HL-60 (cell line): ENCODE measurements at regions not wholly inside any gene's neighbourhood (a gene's known extent, or its start where the extent isn't known, plus 50 kb on each side); places are given as distances from the start of the nearest gene placed in this dataset.

Source experiments
- DNase-seq, 2 experiments: peaks; one replicate each; pipeline ENCODE4 v3.0.0-alpha.2; 2010 to 2020; ENCODE audit warnings: low read depth in 1 of 2, low spot score in 1 of 2
- H3K27ac ChIP-seq: fragments of 250-450 bp; sonication (Bioruptor Pico); replicated peaks from 2 replicates; pipeline ENCODE4 v1.5.1; 2020; ENCODE audit warnings: mild to moderate bottlenecking, moderate library complexity
- H3K27me3 ChIP-seq: fragments of 250-450 bp; sonication (Bioruptor Pico); 2 replicates; pipeline ENCODE4 v1.5.1; 2021; ENCODE audit warnings: mild to moderate bottlenecking, moderate library complexity; ENCODE audit not compliant: insufficient read depth, poor library complexity, severe bottlenecking
- H3K4me3 ChIP-seq: replicated peaks from 2 replicates; pipeline ENCODE4 v1.5.1; 2011; ENCODE audit warnings: mild to moderate bottlenecking, control low read depth, low read length; ENCODE audit not compliant: insufficient read depth
- GABPA ChIP-seq: IDR thresholded peaks from 2 replicates; pipeline ENCODE4 v1.6.1; 2012; ENCODE audit warnings: low read depth
- POLR2AphosphoS5 ChIP-seq: IDR thresholded peaks from 2 replicates; pipeline ENCODE4 v1.6.1; 2012; ENCODE audit warnings: low read depth
- SPI1 ChIP-seq: IDR thresholded peaks from 2 replicates; pipeline ENCODE4 v1.6.1; 2012; ENCODE audit warnings: low read depth, mild to moderate bottlenecking, borderline replicate concordance
- TF ChIP-seq, protein P1 (sequence below): IDR thresholded peaks from one replicate; pipeline ENCODE4 v1.5.1; 2011; ENCODE audit warnings: low read length, control low read depth, inconsistent platforms; ENCODE audit not compliant: insufficient read depth
- TF ChIP-seq, protein P2 (sequence below): IDR thresholded peaks from 2 replicates; pipeline ENCODE4 v1.6.1; 2012; ENCODE audit warnings: low read depth; ENCODE audit not compliant: insufficient replicate concordance

DNA sequence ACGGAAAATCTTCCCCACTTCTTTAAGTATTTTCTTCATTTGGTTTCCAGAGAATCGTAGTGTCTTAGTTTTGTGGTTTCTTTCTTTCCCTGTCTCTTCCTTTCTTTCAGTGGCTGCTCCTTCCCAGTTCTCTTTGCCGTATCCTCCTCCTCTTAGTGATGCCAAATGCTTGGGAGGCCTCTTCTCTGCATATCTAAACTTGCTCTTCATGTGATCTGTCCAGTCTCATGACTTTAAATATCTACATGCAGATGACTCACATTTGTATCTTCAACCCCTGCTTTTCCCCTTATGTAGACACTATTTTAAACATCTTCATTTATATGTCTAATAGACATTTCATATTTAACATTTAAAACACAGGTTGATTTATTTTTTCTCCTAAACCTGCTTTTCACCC is 149.2 kb downstream of the PTCSC3 start:
- Histone ChIP-seq H3K4me3 (no peak overlapping the region), H3K27ac (no peak overlapping the region), H3K27me3 (no peaks in the 10 kb centered on the region)
- no peak for DNase-seq
- TF ChIP-seq GABPA, result no peak
- TF ChIP-seq, protein P1, sequence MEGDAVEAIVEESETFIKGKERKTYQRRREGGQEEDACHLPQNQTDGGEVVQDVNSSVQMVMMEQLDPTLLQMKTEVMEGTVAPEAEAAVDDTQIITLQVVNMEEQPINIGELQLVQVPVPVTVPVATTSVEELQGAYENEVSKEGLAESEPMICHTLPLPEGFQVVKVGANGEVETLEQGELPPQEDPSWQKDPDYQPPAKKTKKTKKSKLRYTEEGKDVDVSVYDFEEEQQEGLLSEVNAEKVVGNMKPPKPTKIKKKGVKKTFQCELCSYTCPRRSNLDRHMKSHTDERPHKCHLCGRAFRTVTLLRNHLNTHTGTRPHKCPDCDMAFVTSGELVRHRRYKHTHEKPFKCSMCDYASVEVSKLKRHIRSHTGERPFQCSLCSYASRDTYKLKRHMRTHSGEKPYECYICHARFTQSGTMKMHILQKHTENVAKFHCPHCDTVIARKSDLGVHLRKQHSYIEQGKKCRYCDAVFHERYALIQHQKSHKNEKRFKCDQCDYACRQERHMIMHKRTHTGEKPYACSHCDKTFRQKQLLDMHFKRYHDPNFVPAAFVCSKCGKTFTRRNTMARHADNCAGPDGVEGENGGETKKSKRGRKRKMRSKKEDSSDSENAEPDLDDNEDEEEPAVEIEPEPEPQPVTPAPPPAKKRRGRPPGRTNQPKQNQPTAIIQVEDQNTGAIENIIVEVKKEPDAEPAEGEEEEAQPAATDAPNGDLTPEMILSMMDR, result no peak
- no peak for TF ChIP-seq SPI1
- TF ChIP-seq POLR2AphosphoS5, result no peak
- TF ChIP-seq, protein P2, sequence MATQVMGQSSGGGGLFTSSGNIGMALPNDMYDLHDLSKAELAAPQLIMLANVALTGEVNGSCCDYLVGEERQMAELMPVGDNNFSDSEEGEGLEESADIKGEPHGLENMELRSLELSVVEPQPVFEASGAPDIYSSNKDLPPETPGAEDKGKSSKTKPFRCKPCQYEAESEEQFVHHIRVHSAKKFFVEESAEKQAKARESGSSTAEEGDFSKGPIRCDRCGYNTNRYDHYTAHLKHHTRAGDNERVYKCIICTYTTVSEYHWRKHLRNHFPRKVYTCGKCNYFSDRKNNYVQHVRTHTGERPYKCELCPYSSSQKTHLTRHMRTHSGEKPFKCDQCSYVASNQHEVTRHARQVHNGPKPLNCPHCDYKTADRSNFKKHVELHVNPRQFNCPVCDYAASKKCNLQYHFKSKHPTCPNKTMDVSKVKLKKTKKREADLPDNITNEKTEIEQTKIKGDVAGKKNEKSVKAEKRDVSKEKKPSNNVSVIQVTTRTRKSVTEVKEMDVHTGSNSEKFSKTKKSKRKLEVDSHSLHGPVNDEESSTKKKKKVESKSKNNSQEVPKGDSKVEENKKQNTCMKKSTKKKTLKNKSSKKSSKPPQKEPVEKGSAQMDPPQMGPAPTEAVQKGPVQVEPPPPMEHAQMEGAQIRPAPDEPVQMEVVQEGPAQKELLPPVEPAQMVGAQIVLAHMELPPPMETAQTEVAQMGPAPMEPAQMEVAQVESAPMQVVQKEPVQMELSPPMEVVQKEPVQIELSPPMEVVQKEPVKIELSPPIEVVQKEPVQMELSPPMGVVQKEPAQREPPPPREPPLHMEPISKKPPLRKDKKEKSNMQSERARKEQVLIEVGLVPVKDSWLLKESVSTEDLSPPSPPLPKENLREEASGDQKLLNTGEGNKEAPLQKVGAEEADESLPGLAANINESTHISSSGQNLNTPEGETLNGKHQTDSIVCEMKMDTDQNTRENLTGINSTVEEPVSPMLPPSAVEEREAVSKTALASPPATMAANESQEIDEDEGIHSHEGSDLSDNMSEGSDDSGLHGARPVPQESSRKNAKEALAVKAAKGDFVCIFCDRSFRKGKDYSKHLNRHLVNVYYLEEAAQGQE, result no peak

DNA sequence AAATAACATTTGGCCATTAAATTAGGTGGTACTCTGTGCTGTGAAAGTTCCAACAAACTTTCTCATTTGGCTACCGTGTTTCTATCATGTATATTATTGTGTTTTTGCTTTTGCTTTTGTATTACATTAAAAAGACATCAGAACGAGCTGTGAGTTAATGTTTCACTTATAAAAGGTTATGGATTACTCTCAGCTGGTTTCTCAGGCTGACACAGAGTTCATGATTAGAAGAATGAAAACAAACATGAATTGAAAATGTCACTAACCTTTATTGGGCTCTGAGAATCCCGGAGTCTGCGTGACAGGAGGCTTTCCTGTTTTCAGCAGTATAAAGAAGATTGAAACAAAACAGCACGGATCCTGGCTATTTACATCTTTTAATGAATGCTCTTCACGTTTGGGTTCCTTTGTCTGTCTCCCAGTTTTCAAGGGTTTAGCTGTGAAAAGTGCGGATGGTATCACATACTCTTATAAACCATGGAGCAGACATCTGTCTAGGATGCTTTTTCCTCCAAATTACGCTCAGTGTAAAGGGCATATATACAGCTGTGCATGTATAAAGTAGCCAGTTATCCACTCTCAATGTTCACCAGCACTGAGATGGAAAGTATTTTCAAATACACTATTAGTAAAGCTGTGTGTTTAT is 153.6 kb downstream of the PTCSC3 start:
- Histone ChIP-seq H3K27me3 (no peaks in the 10 kb centered on the region), H3K27ac (no peak overlapping the region), H3K4me3 (no peak overlapping the region)
- TF ChIP-seq, protein P2, result no peak
- TF ChIP-seq SPI1 (no peak), POLR2AphosphoS5 (no peak), GABPA (no peak)
- TF ChIP-seq, protein P1, result no peak
- no peak for DNase-seq

DNA sequence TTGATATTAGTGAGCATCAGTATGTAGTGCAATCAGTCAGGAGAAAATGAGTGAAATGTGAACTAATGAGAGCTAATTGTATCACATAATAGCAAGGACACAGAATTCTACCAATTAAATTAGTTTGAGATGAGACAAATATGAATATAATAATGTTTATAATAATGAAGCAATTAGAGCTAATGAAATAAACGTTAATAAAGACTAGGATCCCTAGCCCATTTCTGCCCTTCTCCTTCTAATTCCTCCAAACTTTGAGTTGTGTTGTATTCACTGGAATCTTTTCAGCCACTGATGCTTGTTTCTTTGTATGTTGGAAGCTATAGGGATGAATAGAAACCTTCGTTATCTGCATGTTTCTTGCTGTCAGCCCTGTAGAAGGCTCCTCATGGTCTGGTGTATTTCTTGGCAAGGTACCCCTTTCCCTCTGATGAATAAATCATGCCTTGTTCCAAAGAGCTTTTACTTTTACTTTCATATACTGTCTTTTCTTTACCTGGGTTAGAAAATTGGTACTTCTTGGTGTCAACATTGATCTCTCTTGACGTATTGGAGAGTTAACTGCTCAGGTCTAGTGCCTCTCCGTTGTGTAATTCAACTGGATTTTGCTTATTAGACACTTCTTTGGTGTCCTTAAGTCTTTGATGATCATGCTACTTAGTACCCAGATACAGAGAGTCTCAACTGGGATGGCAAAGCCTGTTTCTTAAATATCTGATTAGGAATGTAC is 154.8 kb downstream of the PTCSC3 start:
- DNase-seq, result no peak
- H3K4me3 ChIP-seq, result no peak overlapping the region
- TF ChIP-seq SPI1 (no peak), GABPA (no peak), POLR2AphosphoS5 (no peak)
- TF ChIP-seq, protein P1, result no peak
- TF ChIP-seq, protein P2, result no peak
- no peak overlapping the region for H3K27ac ChIP-seq
- H3K27me3 ChIP-seq, result no peaks in the 10 kb centered on the region
